ENCODE measurements at regions not wholly inside any gene's neighbourhood (a gene's known extent, or its start where the extent isn't known, plus 50 kb on each side); places are given as distances from the start of the nearest gene placed in this dataset.

DNA sequence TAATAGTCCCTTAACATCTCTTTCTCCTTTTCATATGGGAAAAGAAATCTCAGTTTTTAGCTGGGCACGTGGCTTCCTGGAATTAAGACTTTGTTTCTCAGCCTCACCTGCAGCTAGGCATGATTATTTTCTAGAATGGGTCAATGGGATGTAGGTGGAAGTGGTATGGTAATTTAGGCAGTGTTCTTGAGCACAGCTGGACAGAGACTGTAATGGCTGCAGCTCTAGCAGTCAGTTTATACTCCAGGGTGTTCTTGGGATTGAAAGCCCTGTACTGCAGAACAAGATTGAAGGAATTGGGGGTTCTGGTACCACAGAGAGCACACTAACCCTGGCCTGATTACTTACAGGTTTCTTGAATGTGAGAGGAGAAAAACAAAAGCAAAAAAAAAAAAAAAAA, 455.9 kb upstream of the ZNF608 start:
- no peak for TF ChIP-seq TCF3 (IDR thresholded peaks at IDR 0.05; ENCODE audit: borderline replicate concordance, insufficient read depth, low read depth, low read length)
- no peak for TF ChIP-seq YY1 (IDR thresholded peaks at IDR 0.05; ENCODE audit: low read depth, low read length)
- TF ChIP-seq RAD51 (IDR thresholded peaks at IDR 0.05) = no peak
- no peak for TF ChIP-seq CEBPB (IDR thresholded peaks at IDR 0.05; ENCODE audit: borderline replicate concordance in 1 of 2, low read depth in 2 of 2, low read length in 2 of 2)
- TF ChIP-seq, protein P1, sequence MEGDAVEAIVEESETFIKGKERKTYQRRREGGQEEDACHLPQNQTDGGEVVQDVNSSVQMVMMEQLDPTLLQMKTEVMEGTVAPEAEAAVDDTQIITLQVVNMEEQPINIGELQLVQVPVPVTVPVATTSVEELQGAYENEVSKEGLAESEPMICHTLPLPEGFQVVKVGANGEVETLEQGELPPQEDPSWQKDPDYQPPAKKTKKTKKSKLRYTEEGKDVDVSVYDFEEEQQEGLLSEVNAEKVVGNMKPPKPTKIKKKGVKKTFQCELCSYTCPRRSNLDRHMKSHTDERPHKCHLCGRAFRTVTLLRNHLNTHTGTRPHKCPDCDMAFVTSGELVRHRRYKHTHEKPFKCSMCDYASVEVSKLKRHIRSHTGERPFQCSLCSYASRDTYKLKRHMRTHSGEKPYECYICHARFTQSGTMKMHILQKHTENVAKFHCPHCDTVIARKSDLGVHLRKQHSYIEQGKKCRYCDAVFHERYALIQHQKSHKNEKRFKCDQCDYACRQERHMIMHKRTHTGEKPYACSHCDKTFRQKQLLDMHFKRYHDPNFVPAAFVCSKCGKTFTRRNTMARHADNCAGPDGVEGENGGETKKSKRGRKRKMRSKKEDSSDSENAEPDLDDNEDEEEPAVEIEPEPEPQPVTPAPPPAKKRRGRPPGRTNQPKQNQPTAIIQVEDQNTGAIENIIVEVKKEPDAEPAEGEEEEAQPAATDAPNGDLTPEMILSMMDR (IDR thresholded peaks at IDR 0.05 in 2 of 3, conservative IDR thresholded peaks at IDR 0.05 in 1 of 3; ENCODE audit: control insufficient read depth in 2 of 3, extremely low read depth in 1 of 3, insufficient read depth in 1 of 3, low read depth in 3 of 3, low read length in 3 of 3) = no peak
- TF ChIP-seq NR2C2 (IDR thresholded peaks at IDR 0.05; ENCODE audit: borderline replicate concordance, control insufficient read depth, insufficient read length, low read depth) = no peak
- no peak for TF ChIP-seq CBX3 (IDR thresholded peaks at IDR 0.05; ENCODE audit: borderline replicate concordance, low read depth)

Measured in GM12878 (cell line).